CD4-positive, alpha-beta T cell treated with Interleukin-2 at 100 ng/mL for 4 hours (primary cell): ENCODE measurements at regions not wholly inside any gene's neighbourhood (a gene's known extent, or its start where the extent isn't known, plus 50 kb on each side); places are given as distances from the start of the nearest gene placed in this dataset.
"Not testable (repeated sequence)": the region's sequence is repeated elsewhere in the genome, so short reads cannot be mapped to it uniquely, and the experiment has no call there.

Experiments
- DNase-seq: peaks from one replicate; pipeline ENCODE4 v3.0.0-alpha.2; 2020; ENCODE audit warnings: low spot score

GRCh38 chr5:52255308-52255707 lies 532.4 kb upstream of the ITGA1 start:
- no peak for DNase-seq

GRCh38 chr5:52262844-52263243 lies 524.9 kb upstream of the ITGA1 start:
- no peak for DNase-seq

- DNase-seq = no peak
Observed at GRCh38 chr5:52269401-52269800, 518.3 kb upstream of the ITGA1 start.

GRCh38 chr5:52269859-52270258 lies 517.9 kb upstream of the ITGA1 start:
- no peak for DNase-seq

- DNase-seq = no peak
Observed at GRCh38 chr5:52275639-52276038, 512.1 kb upstream of the ITGA1 start.

GRCh38 chr5:52277101-52277500 lies 510.6 kb upstream of the ITGA1 start:
- DNase-seq = no peak

GRCh38 chr5:52282647-52283046 lies 505.1 kb upstream of the ITGA1 start:
- no peak for DNase-seq

- DNase-seq = no peak
Observed at GRCh38 chr5:52283221-52283620, 504.5 kb upstream of the ITGA1 start.

- no peak for DNase-seq
Observed at GRCh38 chr5:52300703-52301372, 486.9 kb upstream of the ITGA1 start.

GRCh38 chr5:52304816-52305215 lies 482.9 kb upstream of the ITGA1 start:
- DNase-seq = not testable (repeated sequence)

GRCh38 chr5:52328220-52328806 lies 459.4 kb upstream of the ITGA1 start:
- no peak for DNase-seq

- DNase-seq = no peak
Observed at GRCh38 chr5:52331725-52332124, 456.0 kb upstream of the ITGA1 start.

- no peak for DNase-seq
Observed at GRCh38 chr5:52334367-52334766, 453.3 kb upstream of the ITGA1 start.

- no peak for DNase-seq
Observed at GRCh38 chr5:52339285-52339684, 448.4 kb upstream of the ITGA1 start.

GRCh38 chr5:52342361-52342760 lies 445.4 kb upstream of the ITGA1 start:
- DNase-seq = no peak

GRCh38 chr5:52356311-52356918 lies 431.3 kb upstream of the ITGA1 start:
- DNase-seq = no peak

- no peak for DNase-seq
Observed at GRCh38 chr5:52359261-52359660, 428.5 kb upstream of the ITGA1 start.

GRCh38 chr5:52360985-52361384 lies 426.7 kb upstream of the ITGA1 start:
- DNase-seq = no peak

GRCh38 chr5:52374286-52374685 lies 413.4 kb upstream of the ITGA1 start:
- no peak for DNase-seq

GRCh38 chr5:52375969-52376368 lies 411.7 kb upstream of the ITGA1 start:
- no peak for DNase-seq

GRCh38 chr5:52376592-52376991 lies 411.1 kb upstream of the ITGA1 start:
- DNase-seq = no peak

- no peak for DNase-seq
Observed at GRCh38 chr5:52378237-52378636, 409.5 kb upstream of the ITGA1 start.

GRCh38 chr5:52388349-52388748 lies 399.4 kb upstream of the ITGA1 start:
- no peak for DNase-seq

GRCh38 chr5:52392321-52392720 lies 395.4 kb upstream of the ITGA1 start:
- DNase-seq = no peak
